ENCODE measurements at regions not wholly inside any gene's neighbourhood (a gene's known extent, or its start where the extent isn't known, plus 50 kb on each side); places are given as distances from the start of the nearest gene placed in this dataset.

DNA sequence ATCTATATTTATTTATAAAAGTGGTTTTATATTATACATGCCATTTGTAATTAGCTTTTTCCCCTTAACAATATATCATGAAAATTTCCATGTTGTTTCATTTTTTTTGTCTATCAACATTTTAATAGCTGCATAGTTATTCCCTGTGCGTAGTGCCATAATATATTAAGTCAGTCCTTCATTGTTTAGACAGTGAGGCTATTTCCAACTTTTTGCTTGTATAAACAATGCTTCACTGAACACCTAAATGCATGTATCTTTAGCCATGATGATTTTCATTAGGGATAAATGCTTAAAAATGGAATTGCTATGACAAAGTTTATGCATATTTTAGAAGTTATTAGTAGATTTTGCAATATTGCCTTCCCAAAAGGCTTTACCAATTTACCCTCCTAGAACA is 80.7 kb upstream of the STC2 start (continued):
- TF ChIP-seq, protein P1, sequence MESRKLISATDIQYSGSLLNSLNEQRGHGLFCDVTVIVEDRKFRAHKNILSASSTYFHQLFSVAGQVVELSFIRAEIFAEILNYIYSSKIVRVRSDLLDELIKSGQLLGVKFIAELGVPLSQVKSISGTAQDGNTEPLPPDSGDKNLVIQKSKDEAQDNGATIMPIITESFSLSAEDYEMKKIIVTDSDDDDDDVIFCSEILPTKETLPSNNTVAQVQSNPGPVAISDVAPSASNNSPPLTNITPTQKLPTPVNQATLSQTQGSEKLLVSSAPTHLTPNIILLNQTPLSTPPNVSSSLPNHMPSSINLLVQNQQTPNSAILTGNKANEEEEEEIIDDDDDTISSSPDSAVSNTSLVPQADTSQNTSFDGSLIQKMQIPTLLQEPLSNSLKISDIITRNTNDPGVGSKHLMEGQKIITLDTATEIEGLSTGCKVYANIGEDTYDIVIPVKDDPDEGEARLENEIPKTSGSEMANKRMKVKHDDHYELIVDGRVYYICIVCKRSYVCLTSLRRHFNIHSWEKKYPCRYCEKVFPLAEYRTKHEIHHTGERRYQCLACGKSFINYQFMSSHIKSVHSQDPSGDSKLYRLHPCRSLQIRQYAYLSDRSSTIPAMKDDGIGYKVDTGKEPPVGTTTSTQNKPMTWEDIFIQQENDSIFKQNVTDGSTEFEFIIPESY (IDR thresholded peaks at IDR 0.05; ENCODE audit: borderline replicate concordance, low read depth): no peak
- no peak for TF ChIP-seq TAF1 (IDR thresholded peaks at IDR 0.05; ENCODE audit: borderline replicate concordance, low read depth, low read length)
- TF ChIP-seq, protein P2, sequence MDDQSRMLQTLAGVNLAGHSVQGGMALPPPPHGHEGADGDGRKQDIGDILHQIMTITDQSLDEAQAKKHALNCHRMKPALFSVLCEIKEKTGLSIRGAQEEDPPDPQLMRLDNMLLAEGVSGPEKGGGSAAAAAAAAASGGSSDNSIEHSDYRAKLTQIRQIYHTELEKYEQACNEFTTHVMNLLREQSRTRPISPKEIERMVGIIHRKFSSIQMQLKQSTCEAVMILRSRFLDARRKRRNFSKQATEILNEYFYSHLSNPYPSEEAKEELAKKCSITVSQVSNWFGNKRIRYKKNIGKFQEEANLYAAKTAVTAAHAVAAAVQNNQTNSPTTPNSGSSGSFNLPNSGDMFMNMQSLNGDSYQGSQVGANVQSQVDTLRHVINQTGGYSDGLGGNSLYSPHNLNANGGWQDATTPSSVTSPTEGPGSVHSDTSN (IDR thresholded peaks at IDR 0.05): no peak
- no peak for TF ChIP-seq RCOR1 (IDR thresholded peaks at IDR 0.05; ENCODE audit: low read length)
- TF ChIP-seq MEF2A (IDR thresholded peaks at IDR 0.05; ENCODE audit: borderline replicate concordance, low read depth): no peak

DNA sequence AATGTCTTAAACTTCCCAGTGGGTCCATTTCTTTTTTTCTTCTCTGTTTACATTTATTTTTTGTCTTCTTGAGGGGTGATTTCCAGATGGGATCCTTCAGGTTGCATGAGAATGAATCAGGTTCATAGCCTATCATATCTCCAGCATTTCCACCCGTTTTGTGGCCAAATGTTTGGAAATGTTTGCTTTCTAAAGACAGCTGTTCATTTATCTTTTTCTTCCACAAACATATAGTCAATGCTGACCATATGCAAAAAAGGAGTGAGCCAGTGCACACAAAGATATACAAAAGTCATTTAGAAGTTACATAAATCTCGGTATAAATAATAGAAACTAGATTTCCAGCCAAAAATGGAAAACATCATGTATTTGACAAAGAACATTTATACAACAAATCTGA is 71.6 kb upstream of the STC2 start:
- DNase-seq: no peak
- no peaks in the 10 kb centered on the region for H3K79me2 ChIP-seq (ENCODE audit: insufficient read depth)
- H3K4me3 ChIP-seq (ENCODE audit: low read depth in 2 of 2, low read length in 1 of 2): no peak overlapping the region
- no peaks in the 10 kb centered on the region; the same call in 1 of the 2 replicates for H3K27me3 ChIP-seq (ENCODE audit: insufficient read depth)
- no peak overlapping the region for H3K4me2 ChIP-seq
- no peaks in the 10 kb centered on the region for H3F3A ChIP-seq (replicated peaks; ENCODE audit: insufficient read depth)
- H3K4me1 ChIP-seq (ENCODE audit: control insufficient read depth in 1 of 2, insufficient read depth in 2 of 2, low read depth in 1 of 2, low read length in 1 of 2): no peaks in the 10 kb centered on the region
- H3K9me2 ChIP-seq: no peaks in the 10 kb centered on the region
- 14% methylated on average over 2 of the region's 2 CpGs for WGBS (ENCODE audit: low lambda C conversion rate)
- no peaks in the 10 kb centered on the region for H3K9me3 ChIP-seq
- no peak overlapping the region for H2AFZ ChIP-seq (ENCODE audit: low read depth)
- no peaks in the 10 kb centered on the region for H3K36me3 ChIP-seq (replicated peaks in 1 of 2; ENCODE audit: control insufficient read depth in 1 of 2, insufficient read depth in 2 of 2, low read length in 1 of 2)
- no peak overlapping the region for H3K9ac ChIP-seq
- no peak overlapping the region for H3K27ac ChIP-seq (ENCODE audit: low read depth in 2 of 2, low read length in 1 of 2)
- TF ChIP-seq RAD21 (IDR thresholded peaks at IDR 0.05; ENCODE audit: low read length) (no peak), POLR2AphosphoS5 (IDR thresholded peaks at IDR 0.05; ENCODE audit: low read depth, low read length) (no peak), TEAD4 (IDR thresholded peaks at IDR 0.05; ENCODE audit: borderline replicate concordance, insufficient read depth) (no peak)
- TF ChIP-seq, protein P1 (IDR thresholded peaks at IDR 0.05; ENCODE audit: borderline replicate concordance, low read depth): no peak
- CTCF ChIA-PET: no interaction called here
- no peaks in the 10 kb centered on the region for H4K20me1 ChIP-seq (ENCODE audit: insufficient read depth)
- POLR2A ChIA-PET: no interaction called here

DNA sequence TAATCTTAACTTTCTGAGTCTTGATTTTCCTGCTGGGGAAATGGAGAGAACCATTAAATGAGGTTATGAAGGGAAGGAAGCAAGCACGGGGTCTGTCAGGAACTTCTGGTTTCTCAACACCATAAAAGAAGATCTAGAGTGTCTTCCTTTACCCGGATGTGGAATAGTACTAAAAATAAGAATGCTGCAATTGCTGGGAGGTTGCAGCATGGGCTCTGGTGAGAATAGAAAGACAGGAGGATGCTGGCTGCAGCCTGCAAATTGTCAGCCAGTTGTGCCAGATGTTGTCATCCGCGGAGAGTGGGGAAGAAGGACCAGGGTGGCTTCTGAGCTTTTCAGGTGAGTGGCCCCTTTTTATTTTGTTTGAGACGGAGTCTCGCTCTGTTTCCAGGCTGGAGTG is 69.3 kb upstream of the STC2 start:
- Histone ChIP-seq H3K79me2 (ENCODE audit: insufficient read depth) (no peaks in the 10 kb centered on the region), H2AFZ (ENCODE audit: low read depth) (no peak overlapping the region), H3K4me3 (ENCODE audit: low read depth in 2 of 2, low read length in 1 of 2) (no peak overlapping the region), H3K4me2 (no peak overlapping the region), H3F3A (replicated peaks; ENCODE audit: insufficient read depth) (no peaks in the 10 kb centered on the region), H3K36me3 (replicated peaks in 1 of 2; ENCODE audit: control insufficient read depth in 1 of 2, insufficient read depth in 2 of 2, low read length in 1 of 2) (no peaks in the 10 kb centered on the region), H3K4me1 (ENCODE audit: control insufficient read depth in 1 of 2, insufficient read depth in 2 of 2, low read depth in 1 of 2, low read length in 1 of 2) (no peaks in the 10 kb centered on the region), H3K27ac (ENCODE audit: low read depth in 2 of 2, low read length in 1 of 2) (no peak overlapping the region), H4K20me1 (ENCODE audit: insufficient read depth) (no peaks in the 10 kb centered on the region), H3K9ac (no peak overlapping the region), H3K9me2 (no peaks in the 10 kb centered on the region), H3K27me3 (ENCODE audit: insufficient read depth) (no peaks in the 10 kb centered on the region; the same call in 1 of the 2 replicates), H3K9me3 (no peaks in the 10 kb centered on the region)
- TF ChIP-seq RAD21 (IDR thresholded peaks at IDR 0.05; ENCODE audit: low read length): no peak
- TF ChIP-seq, protein P3, sequence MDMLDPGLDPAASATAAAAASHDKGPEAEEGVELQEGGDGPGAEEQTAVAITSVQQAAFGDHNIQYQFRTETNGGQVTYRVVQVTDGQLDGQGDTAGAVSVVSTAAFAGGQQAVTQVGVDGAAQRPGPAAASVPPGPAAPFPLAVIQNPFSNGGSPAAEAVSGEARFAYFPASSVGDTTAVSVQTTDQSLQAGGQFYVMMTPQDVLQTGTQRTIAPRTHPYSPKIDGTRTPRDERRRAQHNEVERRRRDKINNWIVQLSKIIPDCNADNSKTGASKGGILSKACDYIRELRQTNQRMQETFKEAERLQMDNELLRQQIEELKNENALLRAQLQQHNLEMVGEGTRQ (IDR thresholded peaks at IDR 0.05; ENCODE audit: borderline replicate concordance, low read depth, low read length): no peak
- TF ChIP-seq, protein P4, sequence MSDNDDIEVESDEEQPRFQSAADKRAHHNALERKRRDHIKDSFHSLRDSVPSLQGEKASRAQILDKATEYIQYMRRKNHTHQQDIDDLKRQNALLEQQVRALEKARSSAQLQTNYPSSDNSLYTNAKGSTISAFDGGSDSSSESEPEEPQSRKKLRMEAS (IDR thresholded peaks at IDR 0.05; ENCODE audit: low read depth): no peak
- TF ChIP-seq MXI1 (IDR thresholded peaks at IDR 0.05; ENCODE audit: low read depth, low read length): no peak
- no peak for TF ChIP-seq POLR2AphosphoS5 (IDR thresholded peaks at IDR 0.05; ENCODE audit: low read depth, low read length)
- TF ChIP-seq TAF1 (IDR thresholded peaks at IDR 0.05; ENCODE audit: borderline replicate concordance, low read depth, low read length): no peak
- CTCF ChIA-PET: interaction anchor here (1.2 kb wide), 1 partner anchor 12 kb away, joined by 3 read pairs; no protein-coding TSS in a partner anchor
- POLR2A ChIA-PET: no interaction called here
- no peak for DNase-seq
- 72% methylated on average over 6 of the region's 6 CpGs for WGBS (ENCODE audit: low lambda C conversion rate)
